ENCODE measurements at regions not wholly inside any gene's neighbourhood (a gene's known extent, or its start where the extent isn't known, plus 50 kb on each side); places are given as distances from the start of the nearest gene placed in this dataset.

DNA sequence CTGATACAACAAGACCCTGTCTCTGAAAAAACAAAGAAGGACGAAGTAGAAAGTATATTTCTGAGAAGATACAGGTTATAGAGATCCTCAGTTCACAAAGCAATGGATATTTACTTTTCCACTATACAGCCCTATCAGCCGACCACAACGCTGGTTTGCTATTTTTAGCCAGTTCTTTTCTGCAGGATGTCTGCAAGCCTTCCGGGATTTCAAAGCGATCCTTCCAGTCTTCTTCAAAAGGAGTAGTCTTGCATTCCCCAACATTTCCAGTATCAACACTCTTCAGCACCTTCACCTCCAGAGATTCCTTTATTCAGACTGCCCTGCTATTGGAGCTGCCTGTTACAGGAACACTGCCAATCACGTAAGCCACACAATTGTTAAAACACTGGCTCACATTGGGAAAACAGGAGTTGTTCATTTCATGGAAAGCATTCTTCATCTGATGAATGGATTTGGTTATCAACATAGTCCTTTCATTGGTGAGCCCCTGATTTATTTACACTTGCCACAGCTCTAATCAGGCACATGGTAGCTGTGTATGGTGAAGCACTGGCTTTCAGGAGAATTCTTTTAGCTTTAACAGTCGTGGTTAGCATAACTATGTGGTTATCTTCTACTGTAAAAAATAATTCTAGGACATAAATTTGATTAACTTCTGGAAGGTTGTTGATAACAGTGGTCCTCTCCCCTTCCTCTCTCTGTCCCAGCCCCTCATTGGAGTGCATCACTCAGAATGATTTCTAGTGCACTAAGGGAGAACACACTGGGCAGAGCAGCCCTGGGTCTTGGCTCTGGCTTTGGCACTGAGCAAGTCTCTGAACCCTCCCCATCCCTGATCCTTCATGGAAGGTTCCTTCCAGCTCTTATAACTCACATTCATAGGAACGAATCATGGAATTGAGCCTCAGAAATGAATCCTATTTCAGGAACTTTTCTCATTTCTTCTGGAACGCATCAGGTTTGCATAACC, 109.9 kb upstream of the SORBS2 start:
- TF ChIP-seq POLR2A (IDR thresholded peaks at IDR 0.05) (no peak), EP300 (IDR thresholded peaks at IDR 0.05) (no peak)
- TF ChIP-seq, protein P1, sequence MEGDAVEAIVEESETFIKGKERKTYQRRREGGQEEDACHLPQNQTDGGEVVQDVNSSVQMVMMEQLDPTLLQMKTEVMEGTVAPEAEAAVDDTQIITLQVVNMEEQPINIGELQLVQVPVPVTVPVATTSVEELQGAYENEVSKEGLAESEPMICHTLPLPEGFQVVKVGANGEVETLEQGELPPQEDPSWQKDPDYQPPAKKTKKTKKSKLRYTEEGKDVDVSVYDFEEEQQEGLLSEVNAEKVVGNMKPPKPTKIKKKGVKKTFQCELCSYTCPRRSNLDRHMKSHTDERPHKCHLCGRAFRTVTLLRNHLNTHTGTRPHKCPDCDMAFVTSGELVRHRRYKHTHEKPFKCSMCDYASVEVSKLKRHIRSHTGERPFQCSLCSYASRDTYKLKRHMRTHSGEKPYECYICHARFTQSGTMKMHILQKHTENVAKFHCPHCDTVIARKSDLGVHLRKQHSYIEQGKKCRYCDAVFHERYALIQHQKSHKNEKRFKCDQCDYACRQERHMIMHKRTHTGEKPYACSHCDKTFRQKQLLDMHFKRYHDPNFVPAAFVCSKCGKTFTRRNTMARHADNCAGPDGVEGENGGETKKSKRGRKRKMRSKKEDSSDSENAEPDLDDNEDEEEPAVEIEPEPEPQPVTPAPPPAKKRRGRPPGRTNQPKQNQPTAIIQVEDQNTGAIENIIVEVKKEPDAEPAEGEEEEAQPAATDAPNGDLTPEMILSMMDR (IDR thresholded peaks at IDR 0.05): no peak
